Loucy (cell line): ENCODE measurements at regions not wholly inside any gene's neighbourhood (a gene's known extent, or its start where the extent isn't known, plus 50 kb on each side); places are given as distances from the start of the nearest gene placed in this dataset.

Source experiments
- H2AFZ ChIP-seq: fragments of 200-600 bp; sonication (generic); 2 replicates; pipeline ENCODE4 v1.6.0; 2016; ENCODE audit warnings: antibody characterized with exemption, mild to moderate bottlenecking, low read length, moderate library complexity
- H3F3A ChIP-seq: fragments of 200-600 bp; 2 replicates; pipeline ENCODE4 v1.6.0; 2016; ENCODE audit warnings: antibody characterized with exemption, low read depth, mild to moderate bottlenecking
- H3K27me3 ChIP-seq: fragments of 200-600 bp; sonication (generic); 2 replicates; pipeline ENCODE4 v1.6.1; 2014; ENCODE audit warnings: low read length, mild to moderate bottlenecking; ENCODE audit not compliant: insufficient read depth, poor library complexity, severe bottlenecking
- H3K36me3 ChIP-seq: fragments of 200-600 bp; sonication (generic); 2 replicates; pipeline ENCODE4 v1.6.1; 2016; ENCODE audit warnings: low read length; ENCODE audit not compliant: insufficient read depth
- H3K4me1 ChIP-seq: fragments of 200-600 bp; sonication (generic); 2 replicates; pipeline ENCODE4 v1.5.1; 2014; ENCODE audit warnings: low read length, mild to moderate bottlenecking; ENCODE audit not compliant: insufficient read depth, poor library complexity, severe bottlenecking
- H3K4me2 ChIP-seq: fragments of 200-600 bp; sonication (generic); 2 replicates; pipeline ENCODE4 v1.6.0; 2014; ENCODE audit warnings: antibody characterized with exemption, low read length, low read depth, mild to moderate bottlenecking; ENCODE audit not compliant: poor library complexity, severe bottlenecking
- H3K4me3 ChIP-seq: fragments of 200-600 bp; sonication (generic); 2 replicates; pipeline ENCODE4 v1.5.1; 2014; ENCODE audit warnings: low read length, mild to moderate bottlenecking, mixed read lengths; ENCODE audit not compliant: poor library complexity, severe bottlenecking
- H3K79me2 ChIP-seq: fragments of 200-600 bp; sonication (generic); 2 replicates; pipeline ENCODE4 v1.6.1; 2014; ENCODE audit warnings: low read length; ENCODE audit not compliant: insufficient read depth
- H3K9ac ChIP-seq: fragments of 200-600 bp; sonication (generic); 2 replicates; pipeline ENCODE4 v1.6.0; 2014; ENCODE audit warnings: mild to moderate bottlenecking, low read depth, low read length, moderate library complexity; ENCODE audit not compliant: poor library complexity, severe bottlenecking
- H3K9me2 ChIP-seq: fragments of 200-600 bp; sonication (generic); replicated peaks from 2 replicates; pipeline ENCODE4 v1.6.1; 2016; ENCODE audit warnings: low read depth, low read length, mixed read lengths
- H3K9me3 ChIP-seq: fragments of 200-600 bp; sonication (generic); 2 replicates; pipeline ENCODE4 v1.6.1; 2014; ENCODE audit warnings: mild to moderate bottlenecking, antibody characterized with exemption, low read length, low read depth; ENCODE audit not compliant: insufficient read depth
- H4K20me1 ChIP-seq: fragments of 200-600 bp; sonication (generic); 2 replicates; pipeline ENCODE4 v1.6.0; 2014; ENCODE audit warnings: antibody characterized with exemption, low read length, mild to moderate bottlenecking; ENCODE audit not compliant: insufficient read depth, poor library complexity, severe bottlenecking
- EZH2phosphoT487 ChIP-seq: fragments of 200-600 bp; IDR thresholded peaks from 2 replicates; pipeline ENCODE4 v1.6.1; 2018; ENCODE audit warnings: antibody characterized with exemption, mild to moderate bottlenecking, moderate library complexity, borderline replicate concordance
- TF ChIP-seq, protein P1 (sequence below): fragments of 200-600 bp; sonication (generic); conservative IDR thresholded peaks from 2 replicates; pipeline ENCODE4 v1.5.1; 2014; ENCODE audit warnings: mild to moderate bottlenecking, antibody characterized with exemption, low read length

DNA sequence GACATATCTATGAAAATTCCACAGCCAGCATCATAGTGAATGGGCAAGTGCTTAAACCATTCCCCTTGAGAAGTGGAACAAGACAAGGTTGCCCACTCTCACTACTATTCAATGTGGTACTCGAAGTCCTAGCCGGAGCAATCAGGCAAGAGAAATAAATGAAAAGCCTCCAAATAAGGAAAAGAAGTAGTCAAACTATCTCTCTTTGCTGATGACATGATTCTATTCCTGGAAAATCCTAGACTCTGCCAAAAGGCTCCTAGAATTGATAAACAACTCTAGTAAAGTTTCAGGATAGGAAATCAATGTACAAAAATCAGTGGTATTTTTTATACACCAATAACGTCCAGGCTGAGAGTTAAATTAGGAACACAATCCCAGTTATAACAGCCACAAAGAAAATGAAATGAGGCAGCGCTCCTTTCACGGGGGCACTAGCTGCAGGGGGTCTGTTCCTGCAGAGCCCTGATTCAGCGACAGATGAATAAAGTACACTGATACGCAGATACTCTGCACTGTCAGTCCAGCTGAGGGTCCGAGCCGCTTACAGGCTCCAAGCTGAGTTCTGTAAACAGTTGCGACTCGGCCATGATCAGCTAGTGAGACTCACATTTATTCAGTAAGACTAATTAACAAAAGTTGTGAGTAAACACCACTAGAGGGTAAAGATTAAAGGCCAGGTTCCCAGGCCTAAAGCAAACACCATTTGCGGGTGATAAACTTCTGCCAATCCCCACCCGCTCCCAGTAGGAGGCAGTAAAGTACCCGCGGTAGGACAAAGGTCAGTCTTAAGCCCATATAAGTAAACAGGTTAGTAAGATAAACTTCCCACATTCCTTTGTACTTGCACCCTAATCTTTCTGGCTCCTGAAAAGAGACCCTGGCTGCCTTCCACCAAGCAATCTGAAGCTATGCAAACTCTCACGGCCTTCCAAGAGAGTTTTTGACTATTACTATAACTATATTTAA lies 290.6 kb upstream of the GRID2 start:
- H3F3A ChIP-seq = no peaks in the 10 kb centered on the region
- no peak overlapping the region for H2AFZ ChIP-seq
- H3K9ac ChIP-seq = no peak overlapping the region
- H3K36me3 ChIP-seq = no peaks in the 10 kb centered on the region
- H3K79me2 ChIP-seq = no peaks in the 10 kb centered on the region
- TF ChIP-seq, protein P1, sequence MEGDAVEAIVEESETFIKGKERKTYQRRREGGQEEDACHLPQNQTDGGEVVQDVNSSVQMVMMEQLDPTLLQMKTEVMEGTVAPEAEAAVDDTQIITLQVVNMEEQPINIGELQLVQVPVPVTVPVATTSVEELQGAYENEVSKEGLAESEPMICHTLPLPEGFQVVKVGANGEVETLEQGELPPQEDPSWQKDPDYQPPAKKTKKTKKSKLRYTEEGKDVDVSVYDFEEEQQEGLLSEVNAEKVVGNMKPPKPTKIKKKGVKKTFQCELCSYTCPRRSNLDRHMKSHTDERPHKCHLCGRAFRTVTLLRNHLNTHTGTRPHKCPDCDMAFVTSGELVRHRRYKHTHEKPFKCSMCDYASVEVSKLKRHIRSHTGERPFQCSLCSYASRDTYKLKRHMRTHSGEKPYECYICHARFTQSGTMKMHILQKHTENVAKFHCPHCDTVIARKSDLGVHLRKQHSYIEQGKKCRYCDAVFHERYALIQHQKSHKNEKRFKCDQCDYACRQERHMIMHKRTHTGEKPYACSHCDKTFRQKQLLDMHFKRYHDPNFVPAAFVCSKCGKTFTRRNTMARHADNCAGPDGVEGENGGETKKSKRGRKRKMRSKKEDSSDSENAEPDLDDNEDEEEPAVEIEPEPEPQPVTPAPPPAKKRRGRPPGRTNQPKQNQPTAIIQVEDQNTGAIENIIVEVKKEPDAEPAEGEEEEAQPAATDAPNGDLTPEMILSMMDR = no peak
- TF ChIP-seq EZH2phosphoT487 = no peak
- no peaks in the 10 kb centered on the region for H3K27me3 ChIP-seq
- no peak overlapping the region for H3K4me2 ChIP-seq
- H4K20me1 ChIP-seq = no peaks in the 10 kb centered on the region
- H3K9me2 ChIP-seq = no peaks in the 10 kb centered on the region
- H3K4me3 ChIP-seq = no peak overlapping the region
- no peaks in the 10 kb centered on the region for H3K4me1 ChIP-seq
- H3K9me3 ChIP-seq = no peaks in the 10 kb centered on the region

GRCh38 chr4:92014067-92014466 lies 289.7 kb upstream of the GRID2 start:
- Histone ChIP-seq H3K27me3 (no peaks in the 10 kb centered on the region), H3K4me2 (no peak overlapping the region), H2AFZ (no peak overlapping the region), H3K4me1 (no peaks in the 10 kb centered on the region), H3K4me3 (no peak overlapping the region), H3K9ac (no peak overlapping the region), H3K9me2 (no peaks in the 10 kb centered on the region), H4K20me1 (no peaks in the 10 kb centered on the region), H3F3A (no peaks in the 10 kb centered on the region), H3K9me3 (no peaks in the 10 kb centered on the region), H3K36me3 (no peaks in the 10 kb centered on the region), H3K79me2 (no peaks in the 10 kb centered on the region)
- TF ChIP-seq, protein P1 = no peak
- TF ChIP-seq EZH2phosphoT487 = no peak

- no peaks in the 10 kb centered on the region for H3F3A ChIP-seq
- no peaks in the 10 kb centered on the region for H3K79me2 ChIP-seq
These were observed 282.6 kb upstream of the GRID2 start for GRCh38 chr4:92021203-92021602.

More at GRCh38 chr4:92021203-92021602, 282.6 kb upstream of the GRID2 start:
- no peaks in the 10 kb centered on the region for H4K20me1 ChIP-seq
- H3K4me2 ChIP-seq = no peak overlapping the region
- no peak overlapping the region for H2AFZ ChIP-seq
- H3K9ac ChIP-seq = no peak overlapping the region
- TF ChIP-seq, protein P1 = no peak
- no peak for TF ChIP-seq EZH2phosphoT487
- H3K9me2 ChIP-seq = no peaks in the 10 kb centered on the region
- no peaks in the 10 kb centered on the region for H3K9me3 ChIP-seq
- H3K27me3 ChIP-seq = no peaks in the 10 kb centered on the region
- H3K4me3 ChIP-seq = no peak overlapping the region
- no peaks in the 10 kb centered on the region for H3K4me1 ChIP-seq
- H3K36me3 ChIP-seq = no peaks in the 10 kb centered on the region
